ENCODE measurements at regions not wholly inside any gene's neighbourhood (a gene's known extent, or its start where the extent isn't known, plus 50 kb on each side); places are given as distances from the start of the nearest gene placed in this dataset.

DNA sequence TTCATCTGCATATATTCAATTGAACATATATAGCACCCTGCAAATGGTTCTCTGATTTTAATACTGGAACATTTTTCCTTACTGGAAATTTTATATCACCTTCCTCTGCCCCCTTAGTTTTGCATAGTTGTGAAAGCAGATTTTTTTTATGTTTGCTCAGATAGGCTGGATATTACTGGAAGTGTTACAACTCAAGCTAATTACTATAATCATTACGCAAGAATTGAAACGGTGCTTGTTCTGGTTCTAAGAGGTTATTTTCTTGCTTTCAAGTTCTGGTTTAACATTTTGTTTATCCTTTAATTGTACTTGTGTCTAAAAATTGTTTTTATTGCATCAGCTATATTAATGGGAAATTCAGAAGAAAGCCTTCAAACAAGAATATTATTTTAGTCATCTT lies 95.6 kb upstream of the MYO16 start:
- TF ChIP-seq, protein P1, sequence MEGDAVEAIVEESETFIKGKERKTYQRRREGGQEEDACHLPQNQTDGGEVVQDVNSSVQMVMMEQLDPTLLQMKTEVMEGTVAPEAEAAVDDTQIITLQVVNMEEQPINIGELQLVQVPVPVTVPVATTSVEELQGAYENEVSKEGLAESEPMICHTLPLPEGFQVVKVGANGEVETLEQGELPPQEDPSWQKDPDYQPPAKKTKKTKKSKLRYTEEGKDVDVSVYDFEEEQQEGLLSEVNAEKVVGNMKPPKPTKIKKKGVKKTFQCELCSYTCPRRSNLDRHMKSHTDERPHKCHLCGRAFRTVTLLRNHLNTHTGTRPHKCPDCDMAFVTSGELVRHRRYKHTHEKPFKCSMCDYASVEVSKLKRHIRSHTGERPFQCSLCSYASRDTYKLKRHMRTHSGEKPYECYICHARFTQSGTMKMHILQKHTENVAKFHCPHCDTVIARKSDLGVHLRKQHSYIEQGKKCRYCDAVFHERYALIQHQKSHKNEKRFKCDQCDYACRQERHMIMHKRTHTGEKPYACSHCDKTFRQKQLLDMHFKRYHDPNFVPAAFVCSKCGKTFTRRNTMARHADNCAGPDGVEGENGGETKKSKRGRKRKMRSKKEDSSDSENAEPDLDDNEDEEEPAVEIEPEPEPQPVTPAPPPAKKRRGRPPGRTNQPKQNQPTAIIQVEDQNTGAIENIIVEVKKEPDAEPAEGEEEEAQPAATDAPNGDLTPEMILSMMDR (IDR thresholded peaks at IDR 0.05), result no peak
- TF ChIP-seq POLR2A (IDR thresholded peaks at IDR 0.05), result no peak

Measured in testis (tissue), 2 donors.